ENCODE measurements at regions not wholly inside any gene's neighbourhood (a gene's known extent, or its start where the extent isn't known, plus 50 kb on each side); places are given as distances from the start of the nearest gene placed in this dataset.

DNA sequence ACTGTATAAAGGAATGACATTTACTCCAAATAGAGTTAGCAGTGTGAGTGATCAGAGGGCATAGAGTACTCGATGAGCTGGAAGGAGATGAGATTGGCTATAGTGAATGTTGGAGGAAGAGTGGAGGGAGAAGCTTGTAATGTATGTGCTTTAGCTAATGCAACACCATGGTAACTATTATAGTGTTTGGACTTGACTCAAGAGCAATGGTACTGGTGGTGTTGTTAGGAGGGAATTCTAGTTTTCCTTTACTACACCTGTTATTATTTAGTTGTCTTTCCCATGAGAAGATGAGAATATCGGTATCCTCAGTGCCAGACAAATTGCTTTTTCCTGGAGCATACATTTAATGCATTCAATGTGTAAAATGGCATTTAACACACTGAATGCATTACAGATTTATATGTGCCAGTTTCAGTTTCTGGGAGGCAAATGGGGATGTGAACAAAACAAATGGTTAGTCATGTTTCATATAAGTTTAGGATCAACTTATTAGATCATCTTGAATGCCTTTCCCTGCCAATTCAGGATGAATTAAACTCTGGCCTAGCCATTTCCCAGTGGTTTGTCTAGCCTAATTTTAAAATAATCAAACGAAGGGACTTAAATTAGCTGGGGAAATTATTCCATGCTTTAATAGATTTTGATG is 291.1 kb upstream of the ADAMTS5 start:
- Histone ChIP-seq H3K4me3 (no peak overlapping the region), H3K4me1 (no peaks in the 10 kb centered on the region), H3K27ac (no peak overlapping the region), H3K27me3 (ENCODE audit: insufficient read depth in 3 of 3, low read length in 2 of 3) (no peaks in the 10 kb centered on the region), H3K9me3 (no peaks in the 10 kb centered on the region), H3K36me3 (ENCODE audit: insufficient read depth in 1 of 2, low read depth in 1 of 2) (no peaks in the 10 kb centered on the region)
- WGBS, 3 donors, result 52 to 56% (median 54%) methylated on average over 3 of the region's 3 CpGs
- DNase-seq (no peak), ATAC-seq (no peak)
- intact Hi-C loops (cut with DNase I), result no loop called here
- no peak for TF ChIP-seq CTCF (IDR thresholded peaks at IDR 0.05)

DNA sequence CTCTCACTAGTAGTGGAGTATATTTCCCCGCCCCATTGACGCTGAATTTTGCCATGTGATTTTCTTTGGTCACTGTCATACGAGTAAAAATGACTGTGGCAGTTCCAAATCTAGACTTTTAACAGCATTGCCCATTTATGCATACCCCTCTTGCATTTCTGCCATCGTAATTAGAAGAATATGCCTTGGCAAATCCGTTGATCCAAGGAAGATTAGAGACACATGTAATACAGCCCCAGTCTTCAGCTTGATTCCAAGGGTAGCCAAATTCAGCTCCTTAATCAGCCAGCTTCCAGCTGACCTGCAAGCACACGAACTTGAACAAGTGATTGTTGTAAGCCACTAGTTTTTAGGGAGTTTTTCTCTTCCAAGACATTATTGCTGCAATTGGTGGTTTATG is 290.3 kb upstream of the ADAMTS5 start:
- 44 to 59% (median 50%) methylated on average over 6 of the region's 6 CpGs for WGBS, 3 donors
- H3K36me3 ChIP-seq (ENCODE audit: insufficient read depth in 1 of 2, low read depth in 1 of 2), result no peaks in the 10 kb centered on the region
- intact Hi-C loops (cut with DNase I), result no loop called here
- no peaks in the 10 kb centered on the region for H3K4me1 ChIP-seq
- H3K4me3 ChIP-seq, result no peak overlapping the region
- no peak for DNase-seq
- no peaks in the 10 kb centered on the region for H3K9me3 ChIP-seq
- no peaks in the 10 kb centered on the region for H3K27me3 ChIP-seq (ENCODE audit: insufficient read depth in 3 of 3, low read length in 2 of 3)
- no peak overlapping the region for H3K27ac ChIP-seq
- ATAC-seq, result no peak
- no peak for TF ChIP-seq CTCF (IDR thresholded peaks at IDR 0.05)

- ATAC-seq (no peak), DNase-seq (no peak)
- no peak for TF ChIP-seq CTCF (IDR thresholded peaks at IDR 0.05)
- WGBS, 3 donors, result 70 to 82% (median 81%) methylated on average over 2 of the region's 2 CpGs
- no peaks in the 10 kb centered on the region for H3K27me3 ChIP-seq (ENCODE audit: insufficient read depth in 3 of 3, low read length in 2 of 3)
- H3K9me3 ChIP-seq, result no peaks in the 10 kb centered on the region
- no peaks in the 10 kb centered on the region for H3K36me3 ChIP-seq (ENCODE audit: insufficient read depth in 1 of 2, low read depth in 1 of 2)
- intact Hi-C loops (cut with DNase I), result no loop called here
- no peaks in the 10 kb centered on the region for H3K4me1 ChIP-seq
- no peak overlapping the region for H3K4me3 ChIP-seq
- H3K27ac ChIP-seq, result no peak overlapping the region
Observed at GRCh38 chr21:27251752-27252151, 284.9 kb upstream of the ADAMTS5 start.

DNA sequence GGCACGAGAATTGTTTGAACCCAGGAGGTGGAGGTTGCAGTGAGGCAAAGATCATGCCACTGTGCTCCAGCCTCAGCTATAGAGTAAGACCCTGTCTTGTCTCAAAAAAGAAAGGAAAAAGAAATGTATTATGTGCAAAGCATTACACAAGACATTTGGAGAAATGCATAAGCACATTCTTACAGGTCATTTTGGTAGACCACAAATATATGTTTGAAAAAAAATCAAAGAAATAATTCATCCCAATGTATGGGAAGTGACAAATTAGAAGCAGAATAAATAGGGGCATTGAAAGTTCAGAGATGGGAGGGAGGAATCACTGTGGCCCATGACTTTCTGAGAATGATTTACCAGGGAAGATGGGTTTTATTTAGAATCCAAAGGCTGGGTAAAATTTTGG is 283.5 kb upstream of the ADAMTS5 start:
- DNase-seq (no peak), ATAC-seq (no peak)
- no peaks in the 10 kb centered on the region for H3K9me3 ChIP-seq
- H3K27ac ChIP-seq, result no peak overlapping the region
- no peaks in the 10 kb centered on the region for H3K27me3 ChIP-seq (ENCODE audit: insufficient read depth in 3 of 3, low read length in 2 of 3)
- TF ChIP-seq CTCF (IDR thresholded peaks at IDR 0.05), result no peak
- H3K4me3 ChIP-seq, result no peak overlapping the region
- no peaks in the 10 kb centered on the region for H3K36me3 ChIP-seq (ENCODE audit: insufficient read depth in 1 of 2, low read depth in 1 of 2)
- no peaks in the 10 kb centered on the region for H3K4me1 ChIP-seq
- 93 to 97% (median 95%) methylated on average over 1 of the region's 1 CpG for WGBS, 3 donors
- intact Hi-C loops (cut with DNase I), result no loop called here

- no peaks in the 10 kb centered on the region for H3K4me1 ChIP-seq
- no peaks in the 10 kb centered on the region for H3K9me3 ChIP-seq
- H3K27ac ChIP-seq, result no peak overlapping the region
- ATAC-seq, result no peak
- no peak for DNase-seq
- H3K4me3 ChIP-seq, result no peak overlapping the region
- 40 to 61% (median 45%) methylated on average over 1 of the region's 1 CpG for WGBS, 3 donors
- H3K36me3 ChIP-seq (ENCODE audit: insufficient read depth in 1 of 2, low read depth in 1 of 2), result no peaks in the 10 kb centered on the region
- intact Hi-C loops (cut with DNase I), result no loop called here
- H3K27me3 ChIP-seq (ENCODE audit: insufficient read depth in 3 of 3, low read length in 2 of 3), result no peaks in the 10 kb centered on the region
- no peak for TF ChIP-seq CTCF (IDR thresholded peaks at IDR 0.05)
Observed at GRCh38 chr21:27248814-27249213, 281.9 kb upstream of the ADAMTS5 start.

Measured in psoas muscle (tissue), 7 donors.